HL-60/S4 (cell line): ENCODE measurements at regions not wholly inside any gene's neighbourhood (a gene's known extent, or its start where the extent isn't known, plus 50 kb on each side); places are given as distances from the start of the nearest gene placed in this dataset.

ENCODE experiments used
- in situ Hi-C: fragments of 300-500 bp; cut with MboI; formaldehyde crosslinking; loops from 2 replicates; pipeline ENCODE4 v1.14.3; 2022; ENCODE audit warnings: low sequenced_read_pairs

DNA sequence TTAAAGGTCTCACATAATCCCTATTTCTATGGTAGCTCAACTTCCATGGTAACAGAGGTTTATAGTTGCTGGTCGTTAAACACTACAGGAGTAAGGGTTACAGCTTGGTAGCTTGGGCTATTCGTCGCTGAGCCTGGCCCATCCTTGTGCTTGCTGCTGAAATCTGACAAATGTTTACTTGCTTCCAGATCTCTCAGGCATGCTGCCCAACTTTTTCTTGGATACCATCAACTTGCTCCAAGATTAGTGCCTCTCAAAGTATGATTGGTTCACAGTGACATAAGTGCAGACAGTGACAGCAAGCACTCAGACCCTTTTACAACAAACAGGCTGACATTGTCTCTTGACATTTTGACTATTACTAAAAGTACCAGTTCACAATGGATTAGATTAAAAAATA, 231.8 kb downstream of the KCNS3 start:
- in situ Hi-C loops, result no loop called here

DNA sequence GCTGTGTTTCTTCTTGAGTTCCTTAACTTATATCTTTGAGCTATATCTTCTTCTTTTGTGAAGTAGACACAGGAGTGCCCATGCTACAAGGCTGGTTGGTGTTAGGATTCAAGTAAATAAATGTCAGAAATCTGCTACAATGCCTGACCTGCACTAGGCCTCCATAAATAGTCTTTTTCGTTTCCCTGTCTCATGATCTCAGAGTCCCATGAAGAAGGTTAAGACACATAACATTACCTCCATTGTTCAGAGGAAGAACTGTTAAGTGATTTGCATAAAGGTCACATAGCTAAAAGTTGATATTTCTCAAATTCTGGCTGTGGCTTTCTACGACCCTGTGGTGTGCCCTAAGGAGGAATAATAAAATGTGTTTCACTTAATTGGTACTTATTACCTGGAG, 228.4 kb downstream of the KCNS3 start:
- in situ Hi-C loops, result no loop called here

DNA sequence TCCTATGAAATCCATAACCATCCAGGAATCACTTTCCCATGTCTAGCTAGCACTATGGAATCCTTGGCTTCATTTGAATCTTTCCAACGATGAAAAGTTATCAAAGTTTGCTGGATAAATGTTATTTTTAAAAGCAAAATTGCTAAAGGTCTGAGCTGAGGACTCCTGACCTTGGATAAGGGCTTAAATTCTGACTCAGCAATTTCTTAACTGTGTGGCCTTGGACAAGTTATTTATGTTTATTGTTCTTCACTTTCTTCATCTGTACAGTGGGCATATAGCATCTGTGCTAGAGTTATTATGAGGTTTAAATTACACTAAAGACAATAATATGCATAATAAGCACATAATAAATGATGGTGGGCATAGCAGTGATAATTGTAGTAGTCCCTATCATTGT, 227.5 kb downstream of the KCNS3 start:
- in situ Hi-C loops, result no loop called here

- in situ Hi-C loops, result no loop called here
These were observed 226.2 kb downstream of the KCNS3 start for GRCh38 chr2:18104595-18105224.

GRCh38 chr2:18096836-18097405, 218.5 kb downstream of the KCNS3 start:
- in situ Hi-C loops, result no loop called here

DNA sequence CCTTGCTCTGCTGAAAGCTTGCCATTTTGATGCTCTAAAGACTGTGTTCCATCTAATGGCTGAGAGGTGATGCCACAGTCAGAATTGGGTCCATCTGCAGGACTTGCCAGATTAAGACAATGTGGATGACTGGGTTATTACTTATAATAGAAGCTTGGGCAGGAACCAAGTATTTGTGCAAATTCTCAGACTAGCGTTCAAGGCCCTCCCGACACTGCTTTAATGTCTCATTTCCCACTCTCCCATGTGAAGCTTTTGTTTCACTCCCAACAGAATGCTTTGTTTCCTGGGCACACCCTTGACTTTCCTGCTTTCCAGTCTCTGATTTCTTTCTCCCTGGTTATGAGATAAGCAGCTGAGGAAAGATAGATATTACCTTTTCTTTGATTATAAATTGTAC, 215.8 kb downstream of the KCNS3 start:
- in situ Hi-C loops, result no loop called here

DNA sequence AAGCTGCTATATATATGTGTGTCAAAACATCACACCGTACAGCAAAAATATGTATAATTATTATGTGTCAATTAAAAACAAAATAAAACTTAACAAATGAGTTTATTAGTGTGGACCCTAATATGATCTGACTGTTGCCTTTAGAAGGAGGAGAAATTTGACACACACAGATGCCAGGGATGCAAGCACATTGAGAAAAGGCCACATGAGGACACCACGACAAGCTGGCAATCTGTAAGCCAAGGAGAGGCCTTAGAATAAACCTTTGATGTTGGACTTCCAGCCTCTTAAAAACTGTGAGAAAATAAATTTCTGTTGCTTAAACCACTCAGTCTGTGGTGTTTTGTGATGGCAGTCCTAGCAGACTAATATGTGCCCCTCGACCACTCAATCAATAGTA, 214.7 kb downstream of the KCNS3 start:
- in situ Hi-C loops, result no loop called here

- in situ Hi-C loops, result no loop called here
These were observed 214.3 kb downstream of the KCNS3 start for GRCh38 chr2:18092760-18093159.

DNA sequence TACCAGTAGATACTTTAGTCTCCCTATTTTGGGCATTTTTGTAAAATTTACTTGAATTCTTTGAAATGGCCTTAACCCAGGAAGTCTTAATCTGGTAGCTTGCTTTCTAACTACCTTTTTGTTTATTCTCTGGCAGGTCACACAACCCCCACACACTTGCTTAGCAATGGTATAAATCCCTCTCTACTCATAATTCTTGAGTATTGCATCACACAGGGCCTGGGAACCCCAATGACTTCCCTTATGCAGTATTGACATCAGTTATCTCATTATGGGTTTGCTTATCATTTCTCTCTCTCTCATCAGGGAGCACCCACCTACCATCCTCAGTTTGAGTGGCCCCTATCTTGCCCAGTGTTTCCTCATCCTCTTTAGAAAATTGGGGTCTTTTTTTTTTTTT, 207.1 kb downstream of the KCNS3 start:
- in situ Hi-C loops, result no loop called here

DNA sequence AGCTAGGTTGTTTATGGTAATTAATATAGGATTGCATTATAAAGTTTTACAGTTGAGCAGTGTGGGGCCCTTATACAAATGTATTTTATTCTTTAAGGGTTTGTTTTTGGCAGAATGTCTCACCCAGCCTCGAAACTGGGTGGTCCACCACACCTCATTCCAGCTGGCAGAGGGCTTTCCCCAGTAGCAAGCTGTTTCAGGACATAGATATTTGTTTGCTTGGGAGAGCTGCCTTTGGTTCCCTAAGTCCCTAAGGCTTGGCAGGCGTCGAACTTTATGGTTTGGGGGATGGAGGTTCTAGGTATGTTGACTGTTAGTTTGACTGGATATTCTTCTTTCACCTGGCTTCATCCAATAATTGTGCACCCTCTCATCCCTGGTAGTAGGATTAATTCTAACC, 205.9 kb downstream of the KCNS3 start:
- in situ Hi-C loops, result no loop called here

GRCh38 chr2:18083806-18084205, 205.3 kb downstream of the KCNS3 start:
- in situ Hi-C loops, result no loop called here

GRCh38 chr2:18078216-18078615, 199.7 kb downstream of the KCNS3 start:
- in situ Hi-C loops, result no loop called here

DNA sequence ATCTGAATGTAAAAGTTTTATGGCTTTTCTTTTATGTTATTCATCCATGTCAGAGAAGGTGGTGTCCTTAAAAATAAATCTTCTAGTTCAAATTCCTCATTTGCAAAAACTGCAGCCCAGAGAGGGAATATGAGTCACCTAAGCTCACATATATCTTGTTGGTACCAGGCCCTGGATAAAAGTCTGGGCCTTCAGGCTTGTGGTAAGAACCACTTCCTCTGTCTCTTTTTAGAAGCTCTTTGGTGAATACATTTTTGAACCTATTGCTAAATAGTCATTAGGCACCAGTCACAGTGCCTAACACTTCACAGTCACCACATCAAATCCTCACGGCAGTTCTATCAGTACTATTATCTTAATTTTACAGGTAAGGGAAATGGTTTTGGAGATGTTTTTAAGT, 199.2 kb downstream of the KCNS3 start:
- in situ Hi-C loops, result no loop called here

GRCh38 chr2:18077231-18077630, 198.8 kb downstream of the KCNS3 start:
- in situ Hi-C loops, result no loop called here

DNA sequence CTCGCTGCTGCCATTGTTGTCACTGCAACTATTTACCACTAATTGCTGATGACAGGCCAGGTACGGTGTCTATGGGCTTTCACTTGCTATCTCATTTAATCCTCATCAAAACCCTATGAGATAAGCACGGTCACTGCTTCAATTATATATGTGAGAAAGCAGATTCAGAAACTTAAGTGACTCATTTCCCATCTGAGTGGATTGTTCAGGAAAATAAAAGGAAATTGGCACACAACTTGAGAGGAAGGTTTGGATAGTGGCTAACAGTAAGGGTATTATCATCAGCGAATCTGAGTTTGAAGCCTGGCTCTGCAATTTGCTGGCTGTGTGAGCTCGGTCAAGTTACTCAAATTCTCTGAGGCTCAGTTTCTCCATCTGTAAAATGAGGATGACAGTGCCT, 196.0 kb downstream of the KCNS3 start:
- in situ Hi-C loops, result no loop called here

GRCh38 chr2:18073601-18074000, 195.1 kb downstream of the KCNS3 start:
- in situ Hi-C loops, result no loop called here

DNA sequence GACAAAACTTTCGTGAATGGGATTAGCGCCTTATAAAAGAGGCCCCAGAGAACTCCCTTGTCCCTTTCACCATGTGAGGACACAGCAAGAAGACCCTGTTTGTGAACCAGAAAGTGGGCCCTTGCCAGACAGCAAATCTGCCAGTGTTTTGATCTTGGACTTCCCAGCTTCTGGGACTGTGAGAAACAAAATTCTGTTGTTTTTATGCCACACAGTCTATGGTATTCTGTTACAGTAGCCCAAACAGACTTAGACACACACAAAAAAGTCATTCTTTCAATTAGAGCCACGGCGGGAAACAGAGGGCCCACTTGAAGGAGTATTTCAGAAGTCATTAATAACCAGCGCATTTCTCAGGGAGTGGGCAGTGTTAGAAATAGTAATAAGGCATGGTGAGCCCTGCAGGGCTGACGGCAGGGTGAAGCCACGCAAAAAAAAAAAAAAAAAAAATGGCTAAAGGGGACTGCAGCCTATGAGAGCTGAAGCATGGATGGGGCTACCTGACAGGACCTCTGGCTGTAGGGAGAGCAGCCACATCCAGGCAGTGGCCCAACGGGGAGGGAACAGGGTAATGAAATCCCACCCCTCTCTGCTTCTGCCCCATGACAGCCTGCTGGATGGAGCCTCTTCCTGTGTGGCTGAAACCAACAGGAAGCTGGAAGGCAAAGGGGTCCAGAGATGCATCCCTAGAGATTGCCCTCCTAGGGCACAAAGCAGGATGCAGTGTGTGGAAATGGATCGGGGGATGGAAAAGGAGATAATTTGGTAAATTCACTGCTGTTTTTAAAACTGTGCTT, 189.3 kb downstream of the KCNS3 start:
- in situ Hi-C loops, result no loop called here

GRCh38 chr2:18066894-18067293, 188.4 kb downstream of the KCNS3 start:
- in situ Hi-C loops, result no loop called here

DNA sequence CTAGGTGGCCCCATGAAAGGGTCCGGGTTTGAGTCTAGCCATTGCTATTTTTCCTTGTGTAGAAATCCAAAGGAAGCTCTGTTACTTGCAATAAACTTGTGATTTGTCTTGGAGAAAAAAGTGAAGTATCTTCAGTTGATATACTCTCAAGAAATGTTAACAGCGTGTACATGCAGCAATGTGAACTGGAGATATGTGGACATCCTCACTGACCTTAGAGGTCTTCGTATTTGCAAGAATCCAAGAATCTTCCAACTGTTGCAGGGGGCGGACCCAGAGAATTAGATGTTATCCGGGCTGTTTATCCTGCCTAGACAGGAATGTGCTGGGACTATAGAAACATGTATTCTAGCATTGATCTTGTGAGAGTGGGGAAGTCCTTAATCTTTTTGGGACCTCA, 187.6 kb downstream of the KCNS3 start:
- in situ Hi-C loops, result no loop called here

DNA sequence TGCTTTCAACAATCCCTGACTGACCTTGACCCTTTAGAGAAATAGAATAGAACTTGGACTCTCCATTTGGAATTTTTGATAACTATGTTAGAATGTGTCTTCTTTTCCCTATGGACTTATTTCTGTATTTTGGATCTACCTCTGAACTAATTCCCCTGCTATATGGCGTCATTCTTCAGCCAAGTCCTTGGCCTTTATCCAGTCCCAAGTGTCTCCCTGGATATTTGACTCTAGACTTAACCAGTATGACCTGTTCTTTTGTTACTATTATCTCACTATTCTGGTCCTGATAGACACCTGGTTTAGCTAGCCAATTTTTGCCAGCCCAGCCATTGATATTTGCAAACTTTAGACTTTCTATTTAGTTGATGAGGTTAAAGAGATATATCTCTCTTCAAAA, 186.8 kb downstream of the KCNS3 start:
- in situ Hi-C loops, result no loop called here

- in situ Hi-C loops, result no loop called here
These were observed 185.5 kb downstream of the KCNS3 start for GRCh38 chr2:18063826-18064470.

DNA sequence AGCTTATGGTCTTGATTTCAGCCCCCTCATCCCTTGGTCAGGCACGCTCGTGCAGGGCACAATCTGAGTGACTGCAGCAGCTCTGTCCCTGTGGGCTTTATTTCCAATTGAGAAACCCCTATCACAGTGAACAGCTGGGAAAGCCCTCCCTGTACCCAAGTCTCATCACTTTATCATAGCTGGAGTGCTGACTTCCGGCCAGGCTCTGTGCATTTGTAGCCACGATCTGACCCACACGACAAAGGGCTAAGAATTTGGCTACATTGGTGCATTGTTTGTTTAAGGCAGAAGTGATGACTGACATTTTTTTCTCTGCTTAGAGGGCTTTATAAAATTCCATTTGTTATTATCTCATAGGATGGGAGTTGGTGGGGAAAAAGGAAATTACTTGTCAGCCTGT, 184.4 kb downstream of the KCNS3 start:
- in situ Hi-C loops, result no loop called here
